Astrocyte (in vitro differentiated cells and primary cell): ENCODE measurements at regions not wholly inside any gene's neighbourhood (a gene's known extent, or its start where the extent isn't known, plus 50 kb on each side); places are given as distances from the start of the nearest gene placed in this dataset.

ENCODE experiments used
- EZH2 ChIP-seq: IDR thresholded peaks from 2 replicates; pipeline ENCODE4 v1.6.1; 2012; ENCODE audit warnings: mild to moderate bottlenecking, low read length, inconsistent platforms; ENCODE audit not compliant: insufficient read depth
- TF ChIP-seq, protein P1 (sequence below): IDR thresholded peaks from 2 replicates; pipeline ENCODE4 v1.5.1; 2011; ENCODE audit warnings: low read depth, mild to moderate bottlenecking, inconsistent platforms, low read length, moderate library complexity; ENCODE audit not compliant: insufficient read depth

DNA sequence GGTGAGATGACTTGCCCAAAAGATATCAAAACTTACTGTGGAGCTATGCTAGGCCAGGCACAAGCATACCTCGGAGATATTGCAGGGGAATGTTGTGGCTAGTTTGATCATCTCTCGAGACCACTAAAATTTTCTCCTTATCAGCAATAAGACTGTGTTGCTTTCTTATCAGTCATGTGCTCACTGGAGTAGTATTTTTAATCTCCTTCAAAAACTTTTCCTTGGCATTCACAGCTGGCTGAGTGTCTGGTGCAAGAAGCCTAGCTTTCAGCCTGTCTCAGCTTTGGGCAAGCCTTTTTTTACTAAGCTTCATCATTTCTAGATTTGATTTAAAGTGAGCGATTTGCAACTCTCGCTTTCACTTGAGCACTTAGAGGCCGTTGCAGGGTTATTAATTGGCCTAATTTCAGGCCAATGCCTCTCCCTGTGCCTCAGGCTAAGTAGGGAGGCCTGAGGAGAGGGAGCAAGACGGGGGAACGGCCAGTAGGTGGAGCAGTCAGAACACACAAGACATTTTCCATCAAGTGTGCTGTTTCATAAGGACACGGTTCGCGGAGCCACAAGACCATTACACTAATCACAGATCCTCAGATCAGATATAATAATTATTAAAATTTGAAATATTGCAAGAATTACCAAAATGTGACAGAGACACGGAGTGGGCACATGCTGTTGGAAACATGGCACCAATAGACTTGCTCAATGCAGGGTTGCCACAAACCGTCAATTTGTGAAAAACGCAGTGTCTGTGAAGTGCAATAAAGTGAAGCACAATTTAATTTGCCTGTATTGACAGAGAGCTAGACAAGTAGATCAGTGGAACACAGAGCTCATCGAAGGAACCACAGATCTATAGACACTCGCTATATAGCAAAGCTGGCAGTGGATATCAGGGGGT is 106.8 kb upstream of the SIRPG start:
- TF ChIP-seq, protein P1, sequence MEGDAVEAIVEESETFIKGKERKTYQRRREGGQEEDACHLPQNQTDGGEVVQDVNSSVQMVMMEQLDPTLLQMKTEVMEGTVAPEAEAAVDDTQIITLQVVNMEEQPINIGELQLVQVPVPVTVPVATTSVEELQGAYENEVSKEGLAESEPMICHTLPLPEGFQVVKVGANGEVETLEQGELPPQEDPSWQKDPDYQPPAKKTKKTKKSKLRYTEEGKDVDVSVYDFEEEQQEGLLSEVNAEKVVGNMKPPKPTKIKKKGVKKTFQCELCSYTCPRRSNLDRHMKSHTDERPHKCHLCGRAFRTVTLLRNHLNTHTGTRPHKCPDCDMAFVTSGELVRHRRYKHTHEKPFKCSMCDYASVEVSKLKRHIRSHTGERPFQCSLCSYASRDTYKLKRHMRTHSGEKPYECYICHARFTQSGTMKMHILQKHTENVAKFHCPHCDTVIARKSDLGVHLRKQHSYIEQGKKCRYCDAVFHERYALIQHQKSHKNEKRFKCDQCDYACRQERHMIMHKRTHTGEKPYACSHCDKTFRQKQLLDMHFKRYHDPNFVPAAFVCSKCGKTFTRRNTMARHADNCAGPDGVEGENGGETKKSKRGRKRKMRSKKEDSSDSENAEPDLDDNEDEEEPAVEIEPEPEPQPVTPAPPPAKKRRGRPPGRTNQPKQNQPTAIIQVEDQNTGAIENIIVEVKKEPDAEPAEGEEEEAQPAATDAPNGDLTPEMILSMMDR: peak; percentile 92
- TF ChIP-seq EZH2: no peak
